Vagina (tissue), 2 donors: ENCODE measurements at regions not wholly inside any gene's neighbourhood (a gene's known extent, or its start where the extent isn't known, plus 50 kb on each side); places are given as distances from the start of the nearest gene placed in this dataset.

Source experiments
- DNase-seq, 2 donors: peaks; one replicate each; pipeline ENCODE4 v3.0.0-alpha.2; 2017; ENCODE audit errors: extremely low spot score in 2 of 2
- H3K27ac ChIP-seq: fragments of 200-600 bp; sonication (generic); one replicate; pipeline ENCODE4 v1.5.1; 2019
- H3K27me3 ChIP-seq: fragments of 200-600 bp; sonication (generic); one replicate; pipeline ENCODE4 v1.5.1; 2019
- H3K36me3 ChIP-seq, 2 donors: fragments of 200-600 bp; sonication (generic); one replicate each; pipeline ENCODE4 v1.5.1; 2017 to 2019
- H3K4me1 ChIP-seq: fragments of 200-600 bp; sonication (generic); one replicate; pipeline ENCODE4 v1.5.1; 2019
- H3K4me3 ChIP-seq, 2 donors: fragments of 200-600 bp; sonication (generic); 1 replicate in 1 of 2; 2 replicates in 1 of 2; pipeline ENCODE4 v1.5.1; 2016 to 2019
- H3K9me3 ChIP-seq: fragments of 200-600 bp; sonication (generic); one replicate; pipeline ENCODE4 v1.5.1; 2019
- POLR2A ChIP-seq, 2 donors: fragments of 450-650 bp; IDR thresholded peaks; one replicate each; pipeline ENCODE4 v1.6.1; 2017; ENCODE audit warnings: antibody characterized with exemption in 2 of 2, mild to moderate bottlenecking in 2 of 2, moderate library complexity in 2 of 2
- POLR2AphosphoS5 ChIP-seq, 2 donors: sonication (generic); formaldehyde crosslinking; IDR thresholded peaks; one replicate each; pipeline ENCODE4 v1.9.0; 2017; ENCODE audit warnings: antibody characterized with exemption in 2 of 2, mild to moderate bottlenecking in 2 of 2, low read depth in 1 of 2; ENCODE audit not compliant: insufficient read depth in 1 of 2
- intact Hi-C: fragments of 100-400 bp; cut with DNase I; formaldehyde crosslinking; loops from one replicate; pipeline ENCODE4 v1.15.1; 2023
- TF ChIP-seq, protein P1 (sequence below), 3 experiments: fragments of 450-650 bp in 2 of 3; fragments of 200-600 bp in 1 of 3; sonication (generic) in 1 of 3; IDR thresholded peaks; one replicate each; pipeline ENCODE4 v1.5.1; 2017 to 2019; ENCODE audit warnings: antibody characterized with exemption in 3 of 3, mild to moderate bottlenecking in 2 of 3, moderate library complexity in 2 of 3

DNA sequence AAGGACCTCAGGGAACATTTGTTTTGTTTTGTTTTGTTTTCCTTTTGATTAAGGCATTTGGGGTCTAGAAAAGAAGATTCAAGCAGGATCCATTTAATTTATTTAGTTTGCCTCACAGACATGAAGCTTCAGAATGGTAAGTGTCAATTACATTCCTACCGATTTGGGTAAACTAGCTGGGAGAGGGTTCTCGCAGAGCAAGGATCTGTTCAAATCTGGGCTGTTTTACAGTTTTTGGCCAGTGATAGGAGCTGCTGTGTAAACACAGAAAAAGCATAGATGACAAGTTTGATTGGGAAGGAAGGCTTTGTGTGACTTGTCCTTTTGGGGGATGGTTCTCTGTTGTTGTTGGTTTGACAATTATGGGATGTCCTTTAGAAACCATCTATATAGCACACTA, 470.3 kb upstream of the WWC1 start:
- Histone ChIP-seq H3K36me3 (no peaks in the 10 kb centered on the region), H3K9me3 (no peaks in the 10 kb centered on the region), H3K27me3 (no peaks in the 10 kb centered on the region), H3K27ac (peak overlapping the region; percentile 34), H3K4me3 (peak overlapping the region; percentile 10 to 23), H3K4me1 (no peaks in the 10 kb centered on the region)
- no peak for DNase-seq
- TF ChIP-seq POLR2AphosphoS5 (IDR thresholded peaks at IDR 0.05; ENCODE audit: insufficient read depth in 1 of 2, low read depth in 1 of 2), result no peak
- TF ChIP-seq, protein P1, sequence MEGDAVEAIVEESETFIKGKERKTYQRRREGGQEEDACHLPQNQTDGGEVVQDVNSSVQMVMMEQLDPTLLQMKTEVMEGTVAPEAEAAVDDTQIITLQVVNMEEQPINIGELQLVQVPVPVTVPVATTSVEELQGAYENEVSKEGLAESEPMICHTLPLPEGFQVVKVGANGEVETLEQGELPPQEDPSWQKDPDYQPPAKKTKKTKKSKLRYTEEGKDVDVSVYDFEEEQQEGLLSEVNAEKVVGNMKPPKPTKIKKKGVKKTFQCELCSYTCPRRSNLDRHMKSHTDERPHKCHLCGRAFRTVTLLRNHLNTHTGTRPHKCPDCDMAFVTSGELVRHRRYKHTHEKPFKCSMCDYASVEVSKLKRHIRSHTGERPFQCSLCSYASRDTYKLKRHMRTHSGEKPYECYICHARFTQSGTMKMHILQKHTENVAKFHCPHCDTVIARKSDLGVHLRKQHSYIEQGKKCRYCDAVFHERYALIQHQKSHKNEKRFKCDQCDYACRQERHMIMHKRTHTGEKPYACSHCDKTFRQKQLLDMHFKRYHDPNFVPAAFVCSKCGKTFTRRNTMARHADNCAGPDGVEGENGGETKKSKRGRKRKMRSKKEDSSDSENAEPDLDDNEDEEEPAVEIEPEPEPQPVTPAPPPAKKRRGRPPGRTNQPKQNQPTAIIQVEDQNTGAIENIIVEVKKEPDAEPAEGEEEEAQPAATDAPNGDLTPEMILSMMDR (IDR thresholded peaks at IDR 0.05), result no peak
- TF ChIP-seq POLR2A (IDR thresholded peaks at IDR 0.05), result no peak
- intact Hi-C loops, result no loop called here

DNA sequence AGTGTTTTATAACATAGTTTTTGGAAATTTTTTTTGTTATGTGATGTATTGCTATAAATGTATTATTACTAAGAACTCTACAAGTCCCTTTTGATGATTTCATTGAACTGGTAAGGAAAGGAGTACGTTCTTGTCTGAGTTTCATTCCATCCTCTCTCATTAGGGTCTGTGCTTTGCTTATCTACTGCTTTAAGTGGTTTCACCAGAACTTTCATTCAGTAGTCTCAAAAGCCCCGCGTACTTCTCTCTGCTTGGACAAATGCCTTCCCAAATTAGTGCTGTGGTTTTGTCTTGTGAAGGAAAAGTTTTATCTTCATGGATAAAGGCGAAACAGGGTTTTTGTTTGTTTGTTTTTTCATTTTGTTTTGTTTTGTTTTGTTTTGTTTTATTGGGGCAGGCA, 469.8 kb upstream of the WWC1 start:
- TF ChIP-seq POLR2AphosphoS5 (IDR thresholded peaks at IDR 0.05; ENCODE audit: insufficient read depth in 1 of 2, low read depth in 1 of 2) (no peak), POLR2A (IDR thresholded peaks at IDR 0.05) (no peak)
- TF ChIP-seq, protein P1 (IDR thresholded peaks at IDR 0.05), result no peak
- Histone ChIP-seq H3K36me3 (no peaks in the 10 kb centered on the region), H3K4me1 (no peaks in the 10 kb centered on the region), H3K27me3 (no peaks in the 10 kb centered on the region), H3K4me3 (peak overlapping the region in 1 of 2 donors; percentile 23), H3K9me3 (no peaks in the 10 kb centered on the region), H3K27ac (peak overlapping the region; percentile 34)
- intact Hi-C loops, result no loop called here
- no peak for DNase-seq

DNA sequence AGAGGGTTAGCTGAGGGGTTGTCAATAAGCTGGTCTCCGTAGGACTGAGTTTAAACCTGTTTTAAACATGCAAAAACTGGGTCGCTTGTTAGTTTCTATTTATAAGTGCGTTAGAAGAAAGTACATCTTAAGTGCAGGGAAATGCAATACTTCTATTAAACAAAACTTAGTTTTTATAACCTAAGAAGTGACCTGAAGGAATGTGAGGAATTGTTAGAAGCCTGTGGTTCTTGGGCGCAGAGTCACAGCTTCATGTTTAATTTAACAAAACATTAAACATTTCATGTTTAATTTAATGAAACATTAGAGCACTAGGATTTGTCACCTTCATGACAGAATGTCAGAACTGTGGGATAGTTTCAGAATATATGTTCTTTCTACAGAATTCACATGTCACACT, 469.2 kb upstream of the WWC1 start:
- Histone ChIP-seq H3K4me3 (peak overlapping the region in 1 of 2 donors; percentile 23), H3K4me1 (no peaks in the 10 kb centered on the region), H3K27ac (no peak overlapping the region), H3K9me3 (no peaks in the 10 kb centered on the region), H3K27me3 (no peaks in the 10 kb centered on the region), H3K36me3 (no peaks in the 10 kb centered on the region)
- intact Hi-C loops, result no loop called here
- no peak for DNase-seq
- TF ChIP-seq, protein P1 (IDR thresholded peaks at IDR 0.05), result no peak
- TF ChIP-seq POLR2A (IDR thresholded peaks at IDR 0.05) (no peak), POLR2AphosphoS5 (IDR thresholded peaks at IDR 0.05; ENCODE audit: insufficient read depth in 1 of 2, low read depth in 1 of 2) (no peak)

DNA sequence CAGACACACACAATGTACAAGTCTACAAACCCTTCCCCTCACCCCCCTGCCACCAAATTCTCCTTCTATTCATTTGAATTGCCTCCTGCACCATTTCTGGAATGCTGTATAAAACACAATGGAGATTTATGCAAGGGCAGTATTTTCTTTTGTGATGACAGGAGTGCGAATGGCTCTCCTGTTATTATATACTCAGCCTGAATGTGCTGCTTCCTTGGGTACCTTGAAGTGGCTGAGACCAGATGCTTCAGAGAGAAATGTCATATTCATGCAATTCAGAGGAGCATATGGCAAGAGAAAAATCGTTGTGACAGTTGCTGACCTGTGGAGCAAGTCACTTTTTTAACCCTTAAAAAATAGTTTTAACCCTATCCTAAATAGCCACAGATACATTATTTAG, 468.0 kb upstream of the WWC1 start:
- no peak for DNase-seq
- no peak overlapping the region for H3K4me3 ChIP-seq
- no peaks in the 10 kb centered on the region for H3K36me3 ChIP-seq
- H3K9me3 ChIP-seq, result no peaks in the 10 kb centered on the region
- intact Hi-C loops, result no loop called here
- TF ChIP-seq POLR2AphosphoS5 (IDR thresholded peaks at IDR 0.05; ENCODE audit: insufficient read depth in 1 of 2, low read depth in 1 of 2) (no peak), POLR2A (IDR thresholded peaks at IDR 0.05) (no peak)
- TF ChIP-seq, protein P1 (IDR thresholded peaks at IDR 0.05), result no peak
- no peak overlapping the region for H3K27ac ChIP-seq
- H3K4me1 ChIP-seq, result no peaks in the 10 kb centered on the region
- H3K27me3 ChIP-seq, result no peaks in the 10 kb centered on the region

DNA sequence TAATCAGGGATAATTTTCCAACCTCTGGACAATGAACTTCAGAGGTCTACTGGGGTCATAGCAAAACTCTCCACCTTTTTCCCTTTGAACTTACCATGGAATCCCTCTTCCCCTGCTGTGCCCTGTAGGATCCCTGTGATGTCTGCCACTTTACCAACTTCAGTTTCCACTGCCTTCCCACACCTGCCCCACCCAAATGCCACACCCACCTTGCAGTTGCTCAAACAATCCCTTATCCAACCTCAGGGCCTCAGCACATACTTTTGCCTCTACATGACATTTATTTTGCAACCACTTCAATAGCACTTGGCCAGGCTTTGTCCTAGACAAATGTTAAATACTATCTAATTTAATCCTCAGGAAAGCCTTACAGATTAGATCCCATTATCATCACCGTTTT, 463.7 kb upstream of the WWC1 start:
- Histone ChIP-seq H3K36me3 (no peaks in the 10 kb centered on the region), H3K4me3 (no peak overlapping the region), H3K27me3 (no peaks in the 10 kb centered on the region), H3K4me1 (peaks cover 11% of the 10 kb centered on the region), H3K27ac (no peak overlapping the region), H3K9me3 (no peaks in the 10 kb centered on the region)
- intact Hi-C loops, result no loop called here
- TF ChIP-seq POLR2AphosphoS5 (IDR thresholded peaks at IDR 0.05; ENCODE audit: insufficient read depth in 1 of 2, low read depth in 1 of 2), result no peak
- TF ChIP-seq, protein P1 (IDR thresholded peaks at IDR 0.05), result no peak
- no peak for TF ChIP-seq POLR2A (IDR thresholded peaks at IDR 0.05)
- no peak for DNase-seq
